PC-3 (cell line): ENCODE measurements at regions not wholly inside any gene's neighbourhood (a gene's known extent, or its start where the extent isn't known, plus 50 kb on each side); places are given as distances from the start of the nearest gene placed in this dataset.

Experiments
- ATAC-seq: fragments of 200-7000 bp; cut with Tn5 transposase; 2 replicates; pipeline ENCODE4 v1.9.1; 2020; ENCODE audit warnings: mild to moderate bottlenecking, moderate library complexity
- BruUV-seq: library from RNA; stranded (reverse); fragments of 400-500 nt; replicated peaks from 2 replicates; lab custom pipeline; 2021; lab: Mats Ljungman, UMichigan
- CTCF ChIA-PET: fragments of 300-600 bp; sonication (Branson Sonifier 250); formaldehyde crosslinking; loops from one replicate; lab custom pipeline; 2022; ENCODE audit warnings: antibody characterized with exemption; lab: Charles Lee
- POLR2A ChIA-PET: fragments of 300-600 bp; sonication (Branson Sonifier 250); formaldehyde crosslinking; loops from one replicate; lab custom pipeline; 2022; ENCODE audit warnings: antibody characterized with exemption; ENCODE audit not compliant: unreplicated experiment; lab: Charles Lee
- DNase-seq: peaks from one replicate; pipeline ENCODE4 v3.0.0-alpha.2; 2015
- H2AFZ ChIP-seq: fragments of 300-600 bp; sonication (generic); 2 replicates; pipeline ENCODE4 v1.6.0; 2016; ENCODE audit warnings: antibody characterized with exemption, low read length
- H3F3A ChIP-seq: fragments of 300-600 bp; sonication (generic); one replicate; pipeline ENCODE4 v1.6.0; 2017; ENCODE audit warnings: antibody characterized with exemption, low read length, control low read depth, mild to moderate bottlenecking; ENCODE audit not compliant: unreplicated experiment
- H3K27ac ChIP-seq: fragments of 300-600 bp; sonication (generic); 2 replicates; pipeline ENCODE4 v1.5.1; 2016; ENCODE audit warnings: mild to moderate bottlenecking, low read length
- H3K27me3 ChIP-seq: fragments of 300-600 bp; sonication (generic); 2 replicates; pipeline ENCODE4 v1.6.1; 2016; ENCODE audit warnings: low read length, mixed read lengths
- H3K36me3 ChIP-seq: fragments of 300-600 bp; sonication (generic); 2 replicates; pipeline ENCODE4 v1.6.1; 2016; ENCODE audit warnings: low read depth, mixed run types, low read length, mixed read lengths
- H3K4me1 ChIP-seq: fragments of 300-600 bp; sonication (generic); 2 replicates; pipeline ENCODE4 v1.5.1; 2016; ENCODE audit warnings: low read length; ENCODE audit not compliant: insufficient read depth
- H3K4me2 ChIP-seq: fragments of 300-600 bp; sonication (generic); 2 replicates; pipeline ENCODE4 v1.6.0; 2016; ENCODE audit warnings: low read length
- H3K4me3 ChIP-seq: fragments of 300-600 bp; sonication (generic); 2 replicates; pipeline ENCODE4 v1.5.1; 2016; ENCODE audit warnings: mild to moderate bottlenecking, low read length, mixed read lengths
- H3K79me2 ChIP-seq: fragments of 300-600 bp; sonication (generic); 2 replicates; pipeline ENCODE4 v1.6.1; 2017; ENCODE audit warnings: low read length, mixed read lengths
- H3K9ac ChIP-seq: fragments of 300-600 bp; sonication (generic); 2 replicates; pipeline ENCODE4 v1.6.0; 2016; ENCODE audit warnings: mild to moderate bottlenecking, low read length
- H3K9me2 ChIP-seq: fragments of 300-600 bp; sonication (generic); replicated peaks from 2 replicates; pipeline ENCODE4 v1.6.1; 2016; ENCODE audit warnings: mixed run types, low read length, mixed read lengths
- H3K9me3 ChIP-seq: fragments of 300-600 bp; sonication (generic); 2 replicates; pipeline ENCODE4 v1.6.1; 2016; ENCODE audit warnings: low read length, mixed read lengths
- H4K20me1 ChIP-seq: fragments of 300-600 bp; sonication (generic); 2 replicates; pipeline ENCODE4 v1.6.1; 2016; ENCODE audit warnings: low read length, mixed read lengths
- EZH2 ChIP-seq: fragments of 300-600 bp; sonication (generic); IDR thresholded peaks from one replicate; pipeline ENCODE4 v1.6.1; 2017; ENCODE audit warnings: antibody characterized with exemption, mild to moderate bottlenecking, low read length; ENCODE audit not compliant: unreplicated experiment
- EZH2phosphoT487 ChIP-seq: fragments of 300-600 bp; sonication (generic); IDR thresholded peaks from 2 replicates; pipeline ENCODE4 v1.6.1; 2018; ENCODE audit warnings: mild to moderate bottlenecking, antibody characterized with exemption, low read length, borderline replicate concordance
- intact Hi-C: fragments of 100-400 bp; cut with micrococcal nuclease; formaldehyde crosslinking; loops from 2 replicates; pipeline ENCODE4 v1.9.0; 2023
- TF ChIP-seq, protein P1 (sequence below): fragments of 300-600 bp; sonication (generic); conservative IDR thresholded peaks from 2 replicates; pipeline ENCODE4 v1.5.1; 2017; ENCODE audit warnings: antibody characterized with exemption, low read depth, mild to moderate bottlenecking, low read length

DNA sequence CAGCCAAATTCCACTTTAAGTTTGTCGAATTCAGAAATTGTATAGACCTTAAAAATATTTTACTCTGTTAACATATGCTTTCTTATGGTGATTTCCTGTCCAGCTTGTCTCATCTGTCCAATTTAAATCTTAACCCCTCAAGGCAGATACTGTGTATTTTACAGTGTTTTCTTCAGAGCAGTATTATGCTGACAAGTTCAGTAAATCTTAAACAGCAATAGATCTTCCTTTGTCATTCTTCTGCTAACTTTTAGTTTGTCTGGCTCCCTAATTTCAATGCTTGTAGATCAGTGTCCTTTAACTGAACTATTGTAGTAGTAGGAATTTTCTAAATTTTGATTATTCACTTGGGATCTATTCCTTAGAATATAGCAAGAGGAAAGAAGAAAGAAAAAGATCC is 52.8 kb upstream of the MEIS1 start:
- no TSS peak for BruUV-seq
- Histone ChIP-seq H3K9ac (no peak overlapping the region), H3F3A (no peaks in the 10 kb centered on the region), H4K20me1 (no peaks in the 10 kb centered on the region), H3K4me2 (no peak overlapping the region), H3K79me2 (no peaks in the 10 kb centered on the region), H3K27me3 (peaks cover 90% of the 10 kb centered on the region), H3K27ac (no peak overlapping the region), H3K4me1 (no peaks in the 10 kb centered on the region), H3K4me3 (no peak overlapping the region), H3K9me3 (no peaks in the 10 kb centered on the region), H3K9me2 (no peaks in the 10 kb centered on the region), H3K36me3 (no peaks in the 10 kb centered on the region), H2AFZ (no peak overlapping the region)
- intact Hi-C loops, result no loop called here
- ATAC-seq (no peak), DNase-seq (no peak)
- no peak for TF ChIP-seq EZH2phosphoT487
- TF ChIP-seq, protein P1, sequence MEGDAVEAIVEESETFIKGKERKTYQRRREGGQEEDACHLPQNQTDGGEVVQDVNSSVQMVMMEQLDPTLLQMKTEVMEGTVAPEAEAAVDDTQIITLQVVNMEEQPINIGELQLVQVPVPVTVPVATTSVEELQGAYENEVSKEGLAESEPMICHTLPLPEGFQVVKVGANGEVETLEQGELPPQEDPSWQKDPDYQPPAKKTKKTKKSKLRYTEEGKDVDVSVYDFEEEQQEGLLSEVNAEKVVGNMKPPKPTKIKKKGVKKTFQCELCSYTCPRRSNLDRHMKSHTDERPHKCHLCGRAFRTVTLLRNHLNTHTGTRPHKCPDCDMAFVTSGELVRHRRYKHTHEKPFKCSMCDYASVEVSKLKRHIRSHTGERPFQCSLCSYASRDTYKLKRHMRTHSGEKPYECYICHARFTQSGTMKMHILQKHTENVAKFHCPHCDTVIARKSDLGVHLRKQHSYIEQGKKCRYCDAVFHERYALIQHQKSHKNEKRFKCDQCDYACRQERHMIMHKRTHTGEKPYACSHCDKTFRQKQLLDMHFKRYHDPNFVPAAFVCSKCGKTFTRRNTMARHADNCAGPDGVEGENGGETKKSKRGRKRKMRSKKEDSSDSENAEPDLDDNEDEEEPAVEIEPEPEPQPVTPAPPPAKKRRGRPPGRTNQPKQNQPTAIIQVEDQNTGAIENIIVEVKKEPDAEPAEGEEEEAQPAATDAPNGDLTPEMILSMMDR, result no peak
- TF ChIP-seq EZH2, result no peak
- POLR2A ChIA-PET, result interaction anchor here (0.6 kb wide), 1 partner anchor 508 kb away, joined by 9 read pairs; no protein-coding TSS in a partner anchor
- CTCF ChIA-PET, result no interaction called here

GRCh38 chr2:66379473-66379872 is 55.5 kb upstream of the MEIS1 start:
- ChIA-PET POLR2A (no interaction called here), CTCF (no interaction called here)
- Histone ChIP-seq H3K27ac (no peak overlapping the region), H3K9me3 (no peaks in the 10 kb centered on the region), H3K4me3 (no peak overlapping the region), H3K9ac (no peak overlapping the region), H3K27me3 (peaks cover 91% of the 10 kb centered on the region), H3K36me3 (no peaks in the 10 kb centered on the region), H3K79me2 (no peaks in the 10 kb centered on the region), H2AFZ (no peak overlapping the region), H4K20me1 (no peaks in the 10 kb centered on the region), H3K9me2 (no peaks in the 10 kb centered on the region), H3F3A (no peaks in the 10 kb centered on the region), H3K4me1 (no peaks in the 10 kb centered on the region), H3K4me2 (no peak overlapping the region)
- no peak for TF ChIP-seq EZH2
- TF ChIP-seq EZH2phosphoT487, result no peak
- TF ChIP-seq, protein P1, result no peak
- no peak for DNase-seq
- intact Hi-C loops, result no loop called here
- BruUV-seq, result no TSS peak
- no peak for ATAC-seq

DNA sequence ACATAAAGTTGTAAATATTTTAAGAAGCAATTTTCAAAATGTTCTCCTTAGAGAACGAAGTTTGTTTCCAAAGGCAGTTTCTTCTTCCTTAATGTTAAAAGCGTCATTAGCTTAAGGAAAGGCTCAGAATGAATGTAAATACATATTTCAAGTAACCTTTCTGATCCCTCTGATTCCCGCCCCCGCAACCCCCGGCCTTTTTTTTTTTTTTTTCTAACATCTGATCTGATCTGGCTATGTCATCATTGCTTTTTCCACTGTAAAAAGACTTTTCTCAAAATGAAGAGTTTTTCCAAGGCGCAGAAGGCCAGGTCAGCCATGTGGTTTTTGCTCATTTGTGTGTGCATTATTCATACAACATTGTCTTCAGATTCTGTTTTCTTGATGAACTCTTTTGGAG is 57.1 kb upstream of the MEIS1 start:
- ChIA-PET CTCF (no interaction called here), POLR2A (no interaction called here)
- ATAC-seq, result no peak
- TF ChIP-seq EZH2phosphoT487 (no peak), EZH2 (no peak)
- TF ChIP-seq, protein P1, result no peak
- H3K9me2 ChIP-seq, result no peaks in the 10 kb centered on the region
- no peaks in the 10 kb centered on the region for H3K79me2 ChIP-seq
- H3K36me3 ChIP-seq, result no peaks in the 10 kb centered on the region
- peaks cover 98% of the 10 kb centered on the region for H3K27me3 ChIP-seq
- no peak overlapping the region for H3K4me2 ChIP-seq
- H3K9ac ChIP-seq, result no peak overlapping the region
- no peak for DNase-seq
- BruUV-seq, result no TSS peak
- H3F3A ChIP-seq, result no peaks in the 10 kb centered on the region
- no peaks in the 10 kb centered on the region for H3K9me3 ChIP-seq
- H3K27ac ChIP-seq, result no peak overlapping the region
- H4K20me1 ChIP-seq, result no peaks in the 10 kb centered on the region
- H3K4me3 ChIP-seq, result no peak overlapping the region
- intact Hi-C loops, result no loop called here
- no peaks in the 10 kb centered on the region for H3K4me1 ChIP-seq
- H2AFZ ChIP-seq, result no peak overlapping the region
